ENCODE measurements at regions not wholly inside any gene's neighbourhood (a gene's known extent, or its start where the extent isn't known, plus 50 kb on each side); places are given as distances from the start of the nearest gene placed in this dataset.
A peak's percentile ranks its signal among the peaks of the same experiment; 100 is the strongest.
"Not testable (repeated sequence)": the region's sequence is repeated elsewhere in the genome, so short reads cannot be mapped to it uniquely, and the experiment has no call there.

- no peak for DNase-seq
Observed at GRCh38 chr13:104534847-104535246, 1468.6 kb upstream of the SLC10A2 start.

DNA sequence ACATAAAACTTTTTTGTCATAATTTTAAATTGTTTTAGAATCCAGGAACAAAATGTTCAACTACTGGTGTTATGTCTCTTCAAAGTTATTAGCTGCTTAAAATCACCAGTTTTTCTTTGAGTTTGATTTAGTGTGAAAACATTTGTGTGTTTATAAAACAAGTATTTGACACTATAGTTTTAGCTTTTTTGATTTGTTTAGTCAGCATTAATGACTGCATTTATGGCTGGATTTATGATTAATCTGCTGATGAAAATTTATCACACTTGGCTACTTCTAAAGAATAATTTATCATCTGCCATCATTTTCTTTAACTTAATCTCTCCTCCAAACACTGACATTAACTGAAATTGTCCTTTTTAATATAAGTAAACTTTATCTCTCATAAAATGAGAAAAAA lies 1465.9 kb upstream of the SLC10A2 start:
- no peak for DNase-seq

GRCh38 chr13:104530741-104531140 lies 1464.5 kb upstream of the SLC10A2 start:
- DNase-seq, result no peak

- no peak for DNase-seq
Observed at GRCh38 chr13:104526561-104526960, 1460.3 kb upstream of the SLC10A2 start.

DNA sequence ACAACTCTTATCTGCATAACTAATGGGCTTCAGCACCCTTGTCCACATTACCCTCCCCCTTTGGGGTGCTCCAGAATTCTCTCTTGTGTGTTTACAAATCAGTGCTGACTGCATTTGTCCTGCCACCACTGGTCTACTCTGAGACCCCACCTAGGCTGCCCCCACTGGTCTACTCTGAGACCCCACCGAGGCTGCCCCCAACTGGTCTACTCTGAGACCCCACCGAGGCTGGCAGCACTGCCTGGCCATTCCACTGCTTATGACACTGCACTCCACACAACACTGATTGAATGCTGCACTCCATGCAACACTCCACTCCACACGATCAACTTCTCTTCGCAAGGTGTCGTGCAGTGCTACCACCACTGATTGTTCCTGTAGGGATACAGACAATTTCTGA lies 1459.2 kb upstream of the SLC10A2 start:
- DNase-seq, result no peak

- DNase-seq, result no peak
Observed at GRCh38 chr13:104522235-104523072, 1456.2 kb upstream of the SLC10A2 start.

- no peak for DNase-seq
Observed at GRCh38 chr13:104510422-104510821, 1444.2 kb upstream of the SLC10A2 start.

GRCh38 chr13:104493502-104493901 lies 1427.3 kb upstream of the SLC10A2 start:
- DNase-seq, result not testable (repeated sequence)

- no peak for DNase-seq
Observed at GRCh38 chr13:104491916-104492315, 1425.7 kb upstream of the SLC10A2 start.

GRCh38 chr13:104487006-104487405 lies 1420.8 kb upstream of the SLC10A2 start:
- no peak for DNase-seq

DNA sequence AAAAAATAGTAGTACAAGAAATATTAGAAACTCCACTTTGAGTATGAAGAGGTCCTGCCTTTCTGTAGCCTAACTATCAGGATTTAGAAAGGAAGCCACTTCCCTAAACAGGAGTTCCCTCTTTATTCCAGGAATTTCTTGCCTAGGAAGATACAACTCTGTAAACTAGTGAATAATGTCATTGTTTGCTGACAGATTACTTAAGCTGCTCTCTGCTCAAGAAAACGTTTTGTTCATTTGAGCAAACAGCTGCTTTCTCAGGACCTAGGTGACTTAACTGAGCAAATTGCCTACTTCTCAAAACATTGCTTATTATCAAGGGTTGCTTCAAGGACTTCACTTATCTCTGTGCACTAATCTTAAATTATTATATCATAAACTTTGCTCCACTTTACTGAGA lies 1419.4 kb upstream of the SLC10A2 start:
- DNase-seq, result no peak

- DNase-seq, result no peak
Observed at GRCh38 chr13:104483631-104484030, 1417.4 kb upstream of the SLC10A2 start.

GRCh38 chr13:104477261-104477660 lies 1411.0 kb upstream of the SLC10A2 start:
- DNase-seq, result no peak

DNA sequence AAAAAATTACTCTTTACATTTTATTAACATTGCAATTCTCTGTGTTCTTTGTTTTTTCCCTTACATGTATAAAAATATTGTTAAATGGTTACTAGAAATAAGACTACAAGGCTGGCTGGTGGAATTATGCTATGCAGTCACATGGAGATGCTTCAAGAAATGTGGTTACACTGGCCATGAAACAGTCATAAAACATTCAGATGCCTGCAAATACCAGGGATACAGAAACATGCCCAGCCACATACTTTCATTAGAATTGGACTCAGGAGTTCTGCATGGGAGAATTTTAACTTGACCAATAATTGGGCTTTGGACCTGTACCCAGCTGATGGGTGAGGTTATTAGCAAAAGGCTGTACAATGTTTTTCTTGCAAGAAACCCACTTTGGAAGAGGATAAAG lies 1407.7 kb upstream of the SLC10A2 start:
- DNase-seq, result no peak

DNA sequence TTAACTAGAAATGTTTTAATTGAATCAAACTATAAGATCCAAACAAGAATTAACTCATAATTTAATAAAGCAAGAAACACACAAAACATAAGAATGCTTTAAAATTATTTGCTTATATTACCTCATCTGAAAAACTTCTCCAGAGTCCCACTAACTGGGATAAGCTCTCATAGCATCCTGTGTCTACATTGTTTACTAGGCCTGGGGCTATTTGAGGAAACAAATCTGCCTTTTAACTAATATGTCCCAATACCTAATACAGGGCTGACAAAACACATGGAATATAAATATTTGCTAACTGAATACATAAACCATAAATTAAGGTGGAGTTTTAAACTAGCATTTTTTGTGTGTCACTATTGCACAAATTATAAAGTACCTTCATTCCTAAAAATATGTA lies 1399.8 kb upstream of the SLC10A2 start:
- DNase-seq, result no peak

- DNase-seq, result no peak
Observed at GRCh38 chr13:104461049-104461448, 1394.8 kb upstream of the SLC10A2 start.

- no peak for DNase-seq
Observed at GRCh38 chr13:104460554-104460953, 1394.3 kb upstream of the SLC10A2 start.

- DNase-seq, result no peak
Observed at GRCh38 chr13:104450006-104450405, 1383.8 kb upstream of the SLC10A2 start.

DNA sequence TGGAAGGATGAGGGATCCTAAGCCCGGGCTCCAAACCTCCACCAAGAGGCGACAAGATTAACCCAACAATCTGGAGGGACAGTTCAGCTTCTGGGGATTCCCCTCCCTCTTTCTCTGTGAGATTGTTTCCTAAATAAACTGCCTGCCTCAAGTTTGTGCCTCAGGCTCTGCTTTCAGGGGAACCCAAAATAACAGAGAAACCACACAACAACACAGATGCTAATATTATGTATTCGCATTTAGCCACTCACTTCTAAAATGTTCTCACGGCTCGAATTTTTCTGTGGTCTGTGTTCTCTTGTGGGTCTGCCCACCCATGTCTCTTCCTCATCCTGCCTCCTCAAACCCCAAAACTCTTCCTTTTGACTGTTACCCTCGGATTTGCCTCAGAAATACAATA lies 1381.1 kb upstream of the SLC10A2 start:
- DNase-seq, result no peak

DNA sequence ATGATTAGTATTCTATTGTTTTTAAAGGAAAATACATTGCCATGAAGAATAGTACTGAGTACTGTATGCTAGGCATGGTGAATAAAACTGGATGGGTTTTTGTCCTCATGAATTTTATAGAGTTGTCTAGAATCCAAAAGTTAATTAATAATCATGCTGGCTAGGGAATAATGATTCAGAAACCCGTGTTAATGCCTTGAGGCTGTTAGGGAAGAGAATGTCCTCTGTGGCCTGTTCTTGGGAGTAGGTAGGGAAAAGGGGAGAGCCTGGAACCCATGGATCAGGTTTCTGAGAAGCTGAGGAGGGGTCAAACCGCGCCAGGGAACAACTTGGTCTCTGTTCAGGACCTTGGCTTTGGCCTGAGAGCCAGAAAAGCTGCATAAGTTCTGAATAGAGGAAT lies 1376.3 kb upstream of the SLC10A2 start:
- DNase-seq, result no peak

DNA sequence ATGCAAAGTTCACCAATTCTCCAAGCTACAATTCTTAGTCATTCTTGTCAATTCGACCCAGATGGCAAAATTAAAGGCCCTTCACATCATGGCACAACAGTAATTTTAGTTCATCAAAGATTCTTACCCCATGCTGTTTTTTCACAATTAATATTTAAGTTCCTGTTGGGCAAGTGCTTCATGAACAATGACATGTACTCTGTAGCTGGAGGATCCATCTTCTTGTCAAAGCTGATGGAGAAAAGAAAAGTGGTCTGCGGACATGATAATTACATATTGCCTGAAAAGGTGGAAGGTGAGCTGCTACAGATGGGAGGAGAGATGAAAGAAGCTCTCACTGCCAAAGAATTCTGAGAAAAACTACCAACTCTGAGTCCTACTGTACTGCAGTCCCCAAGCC lies 1370.3 kb upstream of the SLC10A2 start:
- DNase-seq, result no peak

DNA sequence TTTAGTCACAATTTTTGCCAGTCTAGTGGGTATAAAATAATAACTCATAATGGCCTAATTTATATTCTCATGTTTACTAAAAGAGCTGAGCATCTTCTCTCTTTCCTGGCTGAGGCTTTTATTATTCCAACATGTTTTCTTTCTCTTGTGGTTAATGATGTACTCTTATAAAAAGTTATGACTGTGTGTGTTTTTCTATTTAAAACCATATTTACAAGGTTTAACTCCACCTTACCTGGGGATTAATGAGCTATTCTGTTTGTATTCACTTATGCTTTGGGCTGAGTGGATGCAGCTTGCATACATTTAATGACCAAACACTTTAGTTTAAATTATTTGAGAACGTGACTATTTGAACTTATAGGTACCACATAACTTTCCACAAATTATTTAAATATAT lies 1365.7 kb upstream of the SLC10A2 start:
- no peak for DNase-seq

GRCh38 chr13:104426435-104426834 lies 1360.2 kb upstream of the SLC10A2 start:
- no peak for DNase-seq

DNA sequence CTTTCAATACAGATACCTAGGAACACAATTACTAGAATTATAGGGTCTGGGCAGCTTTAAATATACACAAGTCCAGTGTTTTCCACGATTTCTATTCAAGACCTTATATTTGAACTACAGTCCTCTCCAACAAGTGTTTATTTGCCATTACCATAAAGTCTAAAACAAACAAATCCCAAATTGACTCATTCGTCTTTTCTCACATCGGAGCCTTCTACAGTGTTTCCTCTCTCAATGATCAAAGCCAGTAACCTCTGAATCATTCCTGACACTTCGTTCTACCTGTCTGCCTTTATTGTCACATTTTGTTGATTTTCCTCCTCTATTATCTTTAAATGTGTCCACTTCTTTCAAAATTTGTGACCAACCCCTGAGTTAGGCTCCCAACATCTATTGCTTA lies 1356.5 kb upstream of the SLC10A2 start:
- peak; percentile 53 for DNase-seq

DNA sequence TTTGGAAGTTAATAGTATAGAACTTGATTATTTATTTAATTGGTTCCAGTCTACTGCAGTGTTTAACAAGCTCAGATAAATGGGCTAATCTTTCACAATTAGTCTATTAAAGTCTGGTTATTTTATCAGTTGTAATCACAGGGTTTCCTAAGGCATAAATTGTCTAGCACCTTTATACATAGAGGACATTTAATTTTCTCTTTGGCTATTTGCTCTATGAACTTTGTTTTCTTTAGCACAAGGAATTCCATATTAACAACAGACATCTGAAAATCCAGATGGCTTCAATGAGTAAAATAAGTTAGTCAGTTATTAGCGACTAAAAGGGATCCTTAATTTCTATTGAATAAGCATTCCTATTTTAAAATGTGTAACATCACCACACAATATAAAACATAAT lies 1350.8 kb upstream of the SLC10A2 start:
- DNase-seq, result no peak
